Gastrocnemius medialis (tissue), 4 donors: ENCODE measurements at regions not wholly inside any gene's neighbourhood (a gene's known extent, or its start where the extent isn't known, plus 50 kb on each side); places are given as distances from the start of the nearest gene placed in this dataset.

Experiments used
- POLR2A ChIP-seq, 2 donors: fragments of 450-650 bp; IDR thresholded peaks; one replicate each; pipeline ENCODE4 v1.6.1; 2017; ENCODE audit warnings: antibody characterized with exemption in 2 of 2, mild to moderate bottlenecking in 2 of 2, moderate library complexity in 2 of 2
- TF ChIP-seq, protein P1 (sequence below), 5 experiments: fragments of 450-650 bp in 3 of 5; fragments of 200-600 bp in 2 of 5; sonication (generic) in 2 of 5; IDR thresholded peaks in 4 of 5; conservative IDR thresholded peaks in 1 of 5; 1 replicate in 4 of 5; 2 replicates in 1 of 5; pipeline ENCODE4 v1.5.1; 2016 to 2019; ENCODE audit warnings: antibody characterized with exemption in 5 of 5, mild to moderate bottlenecking in 3 of 5, moderate library complexity in 3 of 5

DNA sequence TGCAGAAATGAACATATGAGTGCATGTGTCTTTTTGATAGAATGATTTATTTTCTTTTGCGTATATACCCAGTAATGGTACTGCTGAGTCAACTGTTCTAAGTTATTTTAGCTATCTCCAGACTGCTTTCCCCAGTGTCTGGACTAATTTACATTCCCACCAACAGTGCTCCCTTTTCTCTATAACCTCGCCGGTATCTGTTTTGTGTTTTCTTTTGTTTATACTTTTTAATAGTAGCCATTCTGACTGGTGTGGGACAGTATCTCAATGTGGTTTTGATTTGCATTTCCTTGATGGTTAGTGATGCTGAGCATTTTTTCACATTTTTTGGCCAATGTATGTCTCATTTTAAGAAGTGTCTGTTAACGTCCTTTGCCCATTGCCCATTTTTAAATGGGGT lies 218.6 kb upstream of the KCNIP4 start:
- TF ChIP-seq POLR2A (IDR thresholded peaks at IDR 0.05): no peak
- TF ChIP-seq, protein P1, sequence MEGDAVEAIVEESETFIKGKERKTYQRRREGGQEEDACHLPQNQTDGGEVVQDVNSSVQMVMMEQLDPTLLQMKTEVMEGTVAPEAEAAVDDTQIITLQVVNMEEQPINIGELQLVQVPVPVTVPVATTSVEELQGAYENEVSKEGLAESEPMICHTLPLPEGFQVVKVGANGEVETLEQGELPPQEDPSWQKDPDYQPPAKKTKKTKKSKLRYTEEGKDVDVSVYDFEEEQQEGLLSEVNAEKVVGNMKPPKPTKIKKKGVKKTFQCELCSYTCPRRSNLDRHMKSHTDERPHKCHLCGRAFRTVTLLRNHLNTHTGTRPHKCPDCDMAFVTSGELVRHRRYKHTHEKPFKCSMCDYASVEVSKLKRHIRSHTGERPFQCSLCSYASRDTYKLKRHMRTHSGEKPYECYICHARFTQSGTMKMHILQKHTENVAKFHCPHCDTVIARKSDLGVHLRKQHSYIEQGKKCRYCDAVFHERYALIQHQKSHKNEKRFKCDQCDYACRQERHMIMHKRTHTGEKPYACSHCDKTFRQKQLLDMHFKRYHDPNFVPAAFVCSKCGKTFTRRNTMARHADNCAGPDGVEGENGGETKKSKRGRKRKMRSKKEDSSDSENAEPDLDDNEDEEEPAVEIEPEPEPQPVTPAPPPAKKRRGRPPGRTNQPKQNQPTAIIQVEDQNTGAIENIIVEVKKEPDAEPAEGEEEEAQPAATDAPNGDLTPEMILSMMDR (IDR thresholded peaks at IDR 0.05 in 4 of 5, conservative IDR thresholded peaks at IDR 0.05 in 1 of 5): no peak
